Esophagus squamous epithelium (tissue), 4 donors: ENCODE measurements at regions not wholly inside any gene's neighbourhood (a gene's known extent, or its start where the extent isn't known, plus 50 kb on each side); places are given as distances from the start of the nearest gene placed in this dataset.

Experiments used
- CTCF ChIP-seq, 6 experiments: fragments of 450-650 bp in 4 of 6; fragments of 200-600 bp in 2 of 6; sonication (generic) in 2 of 6; IDR thresholded peaks; one replicate each; pipeline ENCODE4 v1.5.1; 2016 to 2019; ENCODE audit warnings: antibody characterized with exemption in 6 of 6, mild to moderate bottlenecking in 4 of 6, moderate library complexity in 4 of 6
- POLR2A ChIP-seq, 4 donors: fragments of 450-650 bp; IDR thresholded peaks; one replicate each; pipeline ENCODE4 v1.6.1; 2017; ENCODE audit warnings: antibody characterized with exemption in 4 of 4, mild to moderate bottlenecking in 4 of 4, moderate library complexity in 3 of 4

- TF ChIP-seq POLR2A (IDR thresholded peaks at IDR 0.05) (no peak), CTCF (IDR thresholded peaks at IDR 0.05) (no peak)
Observed at GRCh38 chr4:167424341-167425256, 190.3 kb upstream of the SPOCK3 start.
